ENCODE measurements at regions not wholly inside any gene's neighbourhood (a gene's known extent, or its start where the extent isn't known, plus 50 kb on each side); places are given as distances from the start of the nearest gene placed in this dataset.

- H3K4me1 ChIP-seq = peaks cover 0 to 4% (median 0%) of the 10 kb centered on the region in 3 donors
- intact Hi-C loops (cut with DNase I) = no loop called here
- no peak overlapping the region for H3K27ac ChIP-seq
- no peak for TF ChIP-seq POLR2A (IDR thresholded peaks at IDR 0.05)
- TF ChIP-seq, protein P1, sequence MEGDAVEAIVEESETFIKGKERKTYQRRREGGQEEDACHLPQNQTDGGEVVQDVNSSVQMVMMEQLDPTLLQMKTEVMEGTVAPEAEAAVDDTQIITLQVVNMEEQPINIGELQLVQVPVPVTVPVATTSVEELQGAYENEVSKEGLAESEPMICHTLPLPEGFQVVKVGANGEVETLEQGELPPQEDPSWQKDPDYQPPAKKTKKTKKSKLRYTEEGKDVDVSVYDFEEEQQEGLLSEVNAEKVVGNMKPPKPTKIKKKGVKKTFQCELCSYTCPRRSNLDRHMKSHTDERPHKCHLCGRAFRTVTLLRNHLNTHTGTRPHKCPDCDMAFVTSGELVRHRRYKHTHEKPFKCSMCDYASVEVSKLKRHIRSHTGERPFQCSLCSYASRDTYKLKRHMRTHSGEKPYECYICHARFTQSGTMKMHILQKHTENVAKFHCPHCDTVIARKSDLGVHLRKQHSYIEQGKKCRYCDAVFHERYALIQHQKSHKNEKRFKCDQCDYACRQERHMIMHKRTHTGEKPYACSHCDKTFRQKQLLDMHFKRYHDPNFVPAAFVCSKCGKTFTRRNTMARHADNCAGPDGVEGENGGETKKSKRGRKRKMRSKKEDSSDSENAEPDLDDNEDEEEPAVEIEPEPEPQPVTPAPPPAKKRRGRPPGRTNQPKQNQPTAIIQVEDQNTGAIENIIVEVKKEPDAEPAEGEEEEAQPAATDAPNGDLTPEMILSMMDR (IDR thresholded peaks at IDR 0.05) = no peak
- DNase-seq = no peak
- H3K9me3 ChIP-seq = no peaks in the 10 kb centered on the region
- WGBS, 2 donors = 83 to 86% methylated on average over 3 of the region's 3 CpGs
- no peaks in the 10 kb centered on the region for H3K36me3 ChIP-seq
- no peaks in the 10 kb centered on the region for H3K27me3 ChIP-seq
- no peak overlapping the region for H3K4me3 ChIP-seq
Observed at GRCh38 chr13:47239025-47239424, 342.2 kb upstream of the HTR2A start.

GRCh38 chr13:47237571-47237970 is 340.7 kb upstream of the HTR2A start:
- WGBS, 2 donors = 64 to 65% methylated on average over 2 of the region's 2 CpGs
- H3K4me1 ChIP-seq = peaks cover 0 to 4% (median 0%) of the 10 kb centered on the region in 3 donors
- no peak for DNase-seq
- H3K36me3 ChIP-seq = no peaks in the 10 kb centered on the region
- H3K27me3 ChIP-seq = no peaks in the 10 kb centered on the region
- no peaks in the 10 kb centered on the region for H3K9me3 ChIP-seq
- no peak for TF ChIP-seq POLR2A (IDR thresholded peaks at IDR 0.05)
- TF ChIP-seq, protein P1 (IDR thresholded peaks at IDR 0.05) = no peak
- H3K27ac ChIP-seq = no peak overlapping the region
- H3K4me3 ChIP-seq = no peak overlapping the region
- intact Hi-C loops (cut with DNase I) = no loop called here

- Histone ChIP-seq H3K4me3 (no peak overlapping the region), H3K27me3 (no peaks in the 10 kb centered on the region), H3K27ac (no peak overlapping the region), H3K9me3 (peaks cover 0 to 8% (median 0%) of the 10 kb centered on the region in 3 donors), H3K36me3 (no peaks in the 10 kb centered on the region), H3K4me1 (peaks cover 0 to 4% (median 0%) of the 10 kb centered on the region in 3 donors)
- intact Hi-C loops (cut with DNase I) = no loop called here
- 78 to 80% methylated on average over 1 of the region's 1 CpG for WGBS, 2 donors
- TF ChIP-seq POLR2A (IDR thresholded peaks at IDR 0.05) = no peak
- TF ChIP-seq, protein P1 (IDR thresholded peaks at IDR 0.05) = no peak
- DNase-seq = no peak
Observed at GRCh38 chr13:47233734-47234133, 336.9 kb upstream of the HTR2A start.

GRCh38 chr13:47232516-47232915 is 335.7 kb upstream of the HTR2A start:
- DNase-seq = no peak
- Histone ChIP-seq H3K4me1 (peaks cover 0 to under 1% (median 0%) of the 10 kb centered on the region in 3 donors), H3K4me3 (no peak overlapping the region), H3K36me3 (no peaks in the 10 kb centered on the region), H3K9me3 (peaks cover 0 to 8% (median 0%) of the 10 kb centered on the region in 3 donors), H3K27ac (no peak overlapping the region), H3K27me3 (no peaks in the 10 kb centered on the region)
- 52 to 57% methylated on average over 4 of the region's 4 CpGs for whole genome bisulfite sequencing, 2 donors
- TF ChIP-seq, protein P1 (IDR thresholded peaks at IDR 0.05) = no peak
- TF ChIP-seq POLR2A (IDR thresholded peaks at IDR 0.05) = no peak
- intact Hi-C loops (cut with DNase I) = no loop called here

DNA sequence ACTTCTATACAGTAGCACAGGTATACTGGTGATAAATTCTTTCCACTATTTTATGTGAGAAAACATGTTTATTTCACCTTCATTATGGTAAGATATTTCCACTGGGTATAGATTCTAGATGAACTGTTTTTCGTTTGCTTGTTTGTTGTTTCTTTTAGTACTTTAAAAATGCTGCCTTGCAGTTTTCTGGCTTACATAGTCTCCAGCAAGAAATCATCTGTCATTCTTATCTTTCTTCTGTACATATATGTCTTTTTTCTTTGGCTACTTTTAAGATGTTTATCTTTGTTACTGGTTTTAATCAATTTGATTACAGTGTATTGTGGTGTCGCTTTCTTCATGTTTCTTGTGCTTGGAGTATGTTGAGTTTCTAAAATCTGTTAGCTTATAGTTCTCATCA is 333.3 kb upstream of the HTR2A start:
- Histone ChIP-seq H3K4me3 (no peak overlapping the region), H3K36me3 (no peaks in the 10 kb centered on the region), H3K4me1 (no peaks in the 10 kb centered on the region), H3K27ac (no peak overlapping the region), H3K9me3 (peaks cover 0 to 8% (median 0%) of the 10 kb centered on the region in 3 donors), H3K27me3 (no peaks in the 10 kb centered on the region)
- no peak for DNase-seq
- no peak for TF ChIP-seq POLR2A (IDR thresholded peaks at IDR 0.05)
- TF ChIP-seq, protein P1 (IDR thresholded peaks at IDR 0.05) = no peak
- intact Hi-C loops (cut with DNase I) = no loop called here
- WGBS, 2 donors = 53 to 67% methylated on average over 2 of the region's 2 CpGs
